ENCODE measurements at regions not wholly inside any gene's neighbourhood (a gene's known extent, or its start where the extent isn't known, plus 50 kb on each side); places are given as distances from the start of the nearest gene placed in this dataset.

DNA sequence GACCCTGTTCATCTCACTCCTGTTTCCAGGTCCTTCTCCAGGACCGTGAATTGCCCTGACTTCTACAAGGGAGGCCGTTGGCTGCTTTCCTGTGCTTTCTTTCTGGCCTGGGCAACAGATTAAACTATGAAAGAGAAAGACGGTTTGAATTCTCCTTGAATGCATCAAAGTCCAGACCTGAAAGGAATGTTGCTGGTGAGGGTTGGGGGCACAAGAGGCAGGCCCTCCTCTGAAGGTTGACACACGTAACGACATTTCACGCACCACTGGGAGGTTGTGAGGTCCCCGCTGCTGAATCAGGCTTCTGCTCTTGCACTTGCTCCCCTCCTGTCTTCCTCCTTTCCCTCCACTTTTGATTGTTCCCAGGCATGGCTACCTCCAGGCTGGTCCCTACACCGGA is 141.9 kb downstream of the CYRIA start:
- Histone ChIP-seq H3K4me1 (ENCODE audit: insufficient read depth, low read length, severe bottlenecking) (no peaks in the 10 kb centered on the region), H3K4me3 (ENCODE audit: low read depth, low read length, poor library complexity, severe bottlenecking) (no peak overlapping the region), H3K9me3 (ENCODE audit: low read length) (no peaks in the 10 kb centered on the region), H4K20me1 (ENCODE audit: insufficient read depth, low read length) (no peaks in the 10 kb centered on the region), H3K36me3 (ENCODE audit: insufficient read depth, low read length) (no peaks in the 10 kb centered on the region), H3K27me3 (ENCODE audit: insufficient read depth, low read length) (no peaks in the 10 kb centered on the region), H2AFZ (ENCODE audit: low read length) (no peak overlapping the region), H3F3A (ENCODE audit: insufficient read depth, low read length) (no peaks in the 10 kb centered on the region), H3K79me2 (ENCODE audit: insufficient read depth, low read length) (no peaks in the 10 kb centered on the region), H3K27ac (ENCODE audit: low read depth, low read length, poor library complexity, severe bottlenecking) (no peak overlapping the region), H3K4me2 (ENCODE audit: low read length) (no peak overlapping the region), H3K9me2 (ENCODE audit: low read depth, low read length) (no peaks in the 10 kb centered on the region), H3K9ac (ENCODE audit: low read length) (no peak overlapping the region)
- TF ChIP-seq EZH2 (IDR thresholded peaks at IDR 0.05; ENCODE audit: borderline replicate concordance, low read length): no peak
- TF ChIP-seq, protein P1, sequence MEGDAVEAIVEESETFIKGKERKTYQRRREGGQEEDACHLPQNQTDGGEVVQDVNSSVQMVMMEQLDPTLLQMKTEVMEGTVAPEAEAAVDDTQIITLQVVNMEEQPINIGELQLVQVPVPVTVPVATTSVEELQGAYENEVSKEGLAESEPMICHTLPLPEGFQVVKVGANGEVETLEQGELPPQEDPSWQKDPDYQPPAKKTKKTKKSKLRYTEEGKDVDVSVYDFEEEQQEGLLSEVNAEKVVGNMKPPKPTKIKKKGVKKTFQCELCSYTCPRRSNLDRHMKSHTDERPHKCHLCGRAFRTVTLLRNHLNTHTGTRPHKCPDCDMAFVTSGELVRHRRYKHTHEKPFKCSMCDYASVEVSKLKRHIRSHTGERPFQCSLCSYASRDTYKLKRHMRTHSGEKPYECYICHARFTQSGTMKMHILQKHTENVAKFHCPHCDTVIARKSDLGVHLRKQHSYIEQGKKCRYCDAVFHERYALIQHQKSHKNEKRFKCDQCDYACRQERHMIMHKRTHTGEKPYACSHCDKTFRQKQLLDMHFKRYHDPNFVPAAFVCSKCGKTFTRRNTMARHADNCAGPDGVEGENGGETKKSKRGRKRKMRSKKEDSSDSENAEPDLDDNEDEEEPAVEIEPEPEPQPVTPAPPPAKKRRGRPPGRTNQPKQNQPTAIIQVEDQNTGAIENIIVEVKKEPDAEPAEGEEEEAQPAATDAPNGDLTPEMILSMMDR (IDR thresholded peaks at IDR 0.05; ENCODE audit: low read length): no peak

DNA sequence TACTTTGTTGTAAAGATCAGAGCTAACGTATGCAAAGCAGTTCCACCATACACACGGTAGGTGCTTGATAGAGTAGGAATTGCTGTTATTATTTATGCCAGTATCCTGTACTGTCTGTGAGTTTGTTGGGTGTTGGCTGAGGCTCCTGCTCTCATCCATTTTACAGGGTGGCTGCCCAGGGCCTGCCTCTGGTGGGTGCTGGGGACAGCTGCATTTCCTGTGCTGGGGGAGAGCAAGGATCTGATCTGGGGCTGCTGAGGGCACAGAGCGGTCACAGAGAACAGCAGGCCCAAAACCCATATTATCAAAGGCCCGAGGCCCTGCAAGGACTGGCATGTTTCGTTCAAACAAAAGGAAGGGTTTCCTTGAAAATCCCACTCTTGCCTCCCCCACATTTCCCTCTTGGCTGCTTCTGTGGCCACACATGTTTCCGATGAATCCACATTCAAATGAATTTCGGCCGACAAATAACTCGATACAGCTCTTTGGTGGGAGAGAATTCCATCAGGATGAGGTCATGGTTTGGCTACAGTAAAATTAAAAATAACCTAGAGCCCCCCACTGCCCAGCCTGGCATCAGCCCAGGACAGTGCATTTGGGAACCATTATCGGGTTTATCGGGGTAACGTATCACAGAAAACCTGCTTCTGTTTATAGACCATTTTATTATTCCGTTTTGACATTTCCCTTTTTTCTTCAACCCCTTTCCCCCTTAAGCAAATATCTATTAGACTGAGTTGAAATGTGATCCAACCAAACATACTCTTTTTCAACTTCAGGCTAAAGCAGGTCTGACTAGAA is 143.4 kb downstream of the CYRIA start:
- Histone ChIP-seq H3K9ac (ENCODE audit: low read length) (no peak overlapping the region), H3K27ac (ENCODE audit: low read depth, low read length, poor library complexity, severe bottlenecking) (no peak overlapping the region), H3K36me3 (ENCODE audit: insufficient read depth, low read length) (no peaks in the 10 kb centered on the region), H3K27me3 (ENCODE audit: insufficient read depth, low read length) (no peaks in the 10 kb centered on the region), H3F3A (ENCODE audit: insufficient read depth, low read length) (no peaks in the 10 kb centered on the region), H3K9me2 (ENCODE audit: low read depth, low read length) (no peaks in the 10 kb centered on the region), H3K79me2 (ENCODE audit: insufficient read depth, low read length) (no peaks in the 10 kb centered on the region), H3K4me1 (ENCODE audit: insufficient read depth, low read length, severe bottlenecking) (no peaks in the 10 kb centered on the region), H2AFZ (ENCODE audit: low read length) (no peak overlapping the region), H3K4me2 (ENCODE audit: low read length) (no peak overlapping the region), H3K9me3 (ENCODE audit: low read length) (no peaks in the 10 kb centered on the region), H3K4me3 (ENCODE audit: low read depth, low read length, poor library complexity, severe bottlenecking) (no peak overlapping the region), H4K20me1 (ENCODE audit: insufficient read depth, low read length) (no peaks in the 10 kb centered on the region)
- TF ChIP-seq, protein P1 (IDR thresholded peaks at IDR 0.05; ENCODE audit: low read length): no peak
- no peak for TF ChIP-seq EZH2 (IDR thresholded peaks at IDR 0.05; ENCODE audit: borderline replicate concordance, low read length)

DNA sequence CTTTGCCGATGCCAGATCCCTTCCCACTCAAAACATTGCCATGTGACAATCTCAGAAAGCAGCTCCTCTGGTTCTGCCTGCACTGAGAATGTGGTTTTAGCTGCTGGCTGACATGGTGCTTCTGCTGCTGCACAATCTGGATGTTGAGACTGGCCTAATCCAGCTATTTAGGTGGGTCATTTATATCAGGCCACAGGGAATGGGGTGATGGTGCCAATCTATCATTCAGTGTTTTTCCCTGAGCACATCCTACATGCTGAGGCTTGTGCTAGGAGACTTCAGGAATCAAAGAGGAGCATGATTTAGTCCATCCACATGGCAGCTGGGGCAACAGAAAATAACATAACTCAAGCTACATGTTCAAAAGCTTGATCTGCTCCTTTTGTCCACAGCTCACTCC is 144.7 kb downstream of the CYRIA start:
- no peak overlapping the region for H3K4me3 ChIP-seq (ENCODE audit: low read depth, low read length, poor library complexity, severe bottlenecking)
- H3F3A ChIP-seq (ENCODE audit: insufficient read depth, low read length): no peaks in the 10 kb centered on the region
- H3K27me3 ChIP-seq (ENCODE audit: insufficient read depth, low read length): no peaks in the 10 kb centered on the region
- no peak overlapping the region for H2AFZ ChIP-seq (ENCODE audit: low read length)
- H3K27ac ChIP-seq (ENCODE audit: low read depth, low read length, poor library complexity, severe bottlenecking): no peak overlapping the region
- H3K4me2 ChIP-seq (ENCODE audit: low read length): no peak overlapping the region
- H3K9me2 ChIP-seq (ENCODE audit: low read depth, low read length): no peaks in the 10 kb centered on the region
- no peaks in the 10 kb centered on the region for H3K36me3 ChIP-seq (ENCODE audit: insufficient read depth, low read length)
- no peaks in the 10 kb centered on the region for H3K9me3 ChIP-seq (ENCODE audit: low read length)
- no peak overlapping the region for H3K9ac ChIP-seq (ENCODE audit: low read length)
- TF ChIP-seq EZH2 (IDR thresholded peaks at IDR 0.05; ENCODE audit: borderline replicate concordance, low read length): no peak
- TF ChIP-seq, protein P1 (IDR thresholded peaks at IDR 0.05; ENCODE audit: low read length): no peak
- no peaks in the 10 kb centered on the region for H3K79me2 ChIP-seq (ENCODE audit: insufficient read depth, low read length)
- H3K4me1 ChIP-seq (ENCODE audit: insufficient read depth, low read length, severe bottlenecking): no peaks in the 10 kb centered on the region
- H4K20me1 ChIP-seq (ENCODE audit: insufficient read depth, low read length): no peaks in the 10 kb centered on the region
